ENCODE measurements at regions not wholly inside any gene's neighbourhood (a gene's known extent, or its start where the extent isn't known, plus 50 kb on each side); places are given as distances from the start of the nearest gene placed in this dataset.

DNA sequence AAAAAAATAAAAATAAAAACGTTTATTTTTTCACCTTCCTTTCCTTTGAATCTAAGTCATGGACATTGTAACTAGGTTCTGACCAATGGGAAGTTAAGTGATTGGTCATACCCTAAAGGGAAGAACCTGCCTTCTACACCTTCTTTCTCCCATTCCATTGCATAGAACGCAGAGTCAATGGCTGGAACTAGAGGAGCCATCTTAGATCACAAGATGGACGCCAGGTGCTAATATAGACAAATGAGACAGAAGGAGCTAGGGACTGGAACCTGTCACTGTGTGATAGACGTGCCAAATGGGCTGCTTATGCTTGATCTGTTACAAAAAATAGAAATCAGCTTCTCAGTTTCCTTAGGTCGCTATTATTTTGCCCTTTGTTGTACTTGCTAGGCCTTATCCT is 606.6 kb downstream of the MED13L start:
- peaks cover 23% of the 10 kb centered on the region for H3K27me3 Mint-ChIP-seq
- H3K4me1 Mint-ChIP-seq (ENCODE audit: low read depth), result no peaks in the 10 kb centered on the region
- no peaks in the 10 kb centered on the region for H3K36me3 Mint-ChIP-seq (ENCODE audit: insufficient read depth)
- no peaks in the 10 kb centered on the region for H3K9me3 Mint-ChIP-seq (ENCODE audit: low read depth)
- no peak for DNase-seq (ENCODE audit: low spot score, unreplicated experiment)
- TF ChIP-seq, protein P1, sequence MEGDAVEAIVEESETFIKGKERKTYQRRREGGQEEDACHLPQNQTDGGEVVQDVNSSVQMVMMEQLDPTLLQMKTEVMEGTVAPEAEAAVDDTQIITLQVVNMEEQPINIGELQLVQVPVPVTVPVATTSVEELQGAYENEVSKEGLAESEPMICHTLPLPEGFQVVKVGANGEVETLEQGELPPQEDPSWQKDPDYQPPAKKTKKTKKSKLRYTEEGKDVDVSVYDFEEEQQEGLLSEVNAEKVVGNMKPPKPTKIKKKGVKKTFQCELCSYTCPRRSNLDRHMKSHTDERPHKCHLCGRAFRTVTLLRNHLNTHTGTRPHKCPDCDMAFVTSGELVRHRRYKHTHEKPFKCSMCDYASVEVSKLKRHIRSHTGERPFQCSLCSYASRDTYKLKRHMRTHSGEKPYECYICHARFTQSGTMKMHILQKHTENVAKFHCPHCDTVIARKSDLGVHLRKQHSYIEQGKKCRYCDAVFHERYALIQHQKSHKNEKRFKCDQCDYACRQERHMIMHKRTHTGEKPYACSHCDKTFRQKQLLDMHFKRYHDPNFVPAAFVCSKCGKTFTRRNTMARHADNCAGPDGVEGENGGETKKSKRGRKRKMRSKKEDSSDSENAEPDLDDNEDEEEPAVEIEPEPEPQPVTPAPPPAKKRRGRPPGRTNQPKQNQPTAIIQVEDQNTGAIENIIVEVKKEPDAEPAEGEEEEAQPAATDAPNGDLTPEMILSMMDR (IDR thresholded peaks at IDR 0.05; ENCODE audit: unreplicated experiment), result no peak
- no peak overlapping the region for H3K4me3 Mint-ChIP-seq (ENCODE audit: low read depth)
- H3K27ac Mint-ChIP-seq, result no peak overlapping the region

DNA sequence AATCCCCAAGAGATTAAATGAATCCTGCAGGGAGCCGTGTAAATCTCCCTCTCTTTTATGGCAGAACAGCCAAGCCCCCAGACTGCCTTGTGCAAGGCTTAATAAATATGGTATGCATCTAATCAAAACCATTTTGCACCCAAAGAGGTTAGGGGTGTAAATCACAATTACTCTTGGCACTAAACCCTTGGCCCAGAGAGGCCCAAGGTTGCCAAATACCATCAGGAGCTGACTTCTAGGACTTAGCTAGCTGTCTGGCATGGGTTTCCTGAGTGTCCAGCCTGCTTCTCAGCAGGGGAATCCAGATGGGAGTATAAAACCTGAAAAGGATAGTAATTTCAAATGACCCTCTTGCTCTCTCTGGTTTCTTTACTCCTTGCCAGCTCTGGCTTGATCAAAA is 610.4 kb downstream of the MED13L start:
- peaks cover 7% of the 10 kb centered on the region for H3K27me3 Mint-ChIP-seq
- H3K27ac Mint-ChIP-seq, result no peak overlapping the region
- H3K36me3 Mint-ChIP-seq (ENCODE audit: insufficient read depth), result no peaks in the 10 kb centered on the region
- H3K4me1 Mint-ChIP-seq (ENCODE audit: low read depth), result no peaks in the 10 kb centered on the region
- TF ChIP-seq, protein P1 (IDR thresholded peaks at IDR 0.05; ENCODE audit: unreplicated experiment), result no peak
- no peak for DNase-seq (ENCODE audit: low spot score, unreplicated experiment)
- no peaks in the 10 kb centered on the region for H3K9me3 Mint-ChIP-seq (ENCODE audit: low read depth)
- H3K4me3 Mint-ChIP-seq (ENCODE audit: low read depth), result no peak overlapping the region

DNA sequence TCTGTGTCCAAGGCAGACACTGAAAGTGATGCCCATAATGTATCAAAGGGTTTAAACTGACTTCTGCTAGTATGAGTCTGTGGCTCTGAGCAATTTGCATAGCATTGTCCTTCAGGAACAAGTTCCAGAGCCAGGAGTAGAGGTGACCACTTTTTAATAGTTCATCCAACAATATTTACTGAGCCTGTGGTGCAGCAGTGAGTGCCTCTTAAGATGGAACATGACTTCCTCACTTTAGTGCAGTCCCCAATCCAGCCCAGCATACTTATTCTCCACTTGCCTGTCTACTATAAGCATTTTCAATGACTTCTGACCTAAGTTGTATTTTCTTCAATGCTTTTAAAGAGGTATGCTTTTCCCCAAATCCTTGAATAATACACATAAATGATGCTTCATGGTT is 611.3 kb downstream of the MED13L start:
- Mint-ChIP-seq H3K9me3 (ENCODE audit: low read depth) (no peaks in the 10 kb centered on the region), H3K27ac (no peak overlapping the region), H3K27me3 (peaks cover 7% of the 10 kb centered on the region), H3K4me3 (ENCODE audit: low read depth) (no peak overlapping the region), H3K36me3 (ENCODE audit: insufficient read depth) (no peaks in the 10 kb centered on the region), H3K4me1 (ENCODE audit: low read depth) (no peaks in the 10 kb centered on the region)
- no peak for DNase-seq (ENCODE audit: low spot score, unreplicated experiment)
- TF ChIP-seq, protein P1 (IDR thresholded peaks at IDR 0.05; ENCODE audit: unreplicated experiment), result no peak

DNA sequence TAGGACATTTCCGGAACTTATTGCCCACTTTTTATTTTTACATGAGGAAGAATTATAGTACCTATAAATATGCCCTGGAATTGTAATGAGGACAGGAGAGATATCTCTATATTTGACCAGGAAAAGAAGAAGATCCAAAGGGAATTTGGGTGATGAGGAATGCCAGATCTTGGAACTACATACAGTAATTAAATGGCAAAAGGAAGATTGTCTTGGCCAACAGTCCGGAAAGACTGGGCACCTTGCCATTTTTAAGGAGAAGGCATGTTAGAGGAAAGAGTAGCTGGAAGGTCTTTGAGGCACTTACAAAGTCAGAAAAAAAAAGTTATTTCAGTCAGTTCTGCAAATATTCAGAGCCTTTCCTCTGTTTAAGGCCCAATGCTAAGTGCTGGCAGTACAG is 616.4 kb downstream of the MED13L start:
- Mint-ChIP-seq H3K27ac (no peak overlapping the region), H3K4me3 (ENCODE audit: low read depth) (no peak overlapping the region), H3K9me3 (ENCODE audit: low read depth) (no peaks in the 10 kb centered on the region), H3K4me1 (ENCODE audit: low read depth) (no peaks in the 10 kb centered on the region), H3K27me3 (peaks cover 4% of the 10 kb centered on the region), H3K36me3 (ENCODE audit: insufficient read depth) (no peaks in the 10 kb centered on the region)
- TF ChIP-seq, protein P1 (IDR thresholded peaks at IDR 0.05; ENCODE audit: unreplicated experiment), result no peak
- DNase-seq (ENCODE audit: low spot score, unreplicated experiment), result no peak

DNA sequence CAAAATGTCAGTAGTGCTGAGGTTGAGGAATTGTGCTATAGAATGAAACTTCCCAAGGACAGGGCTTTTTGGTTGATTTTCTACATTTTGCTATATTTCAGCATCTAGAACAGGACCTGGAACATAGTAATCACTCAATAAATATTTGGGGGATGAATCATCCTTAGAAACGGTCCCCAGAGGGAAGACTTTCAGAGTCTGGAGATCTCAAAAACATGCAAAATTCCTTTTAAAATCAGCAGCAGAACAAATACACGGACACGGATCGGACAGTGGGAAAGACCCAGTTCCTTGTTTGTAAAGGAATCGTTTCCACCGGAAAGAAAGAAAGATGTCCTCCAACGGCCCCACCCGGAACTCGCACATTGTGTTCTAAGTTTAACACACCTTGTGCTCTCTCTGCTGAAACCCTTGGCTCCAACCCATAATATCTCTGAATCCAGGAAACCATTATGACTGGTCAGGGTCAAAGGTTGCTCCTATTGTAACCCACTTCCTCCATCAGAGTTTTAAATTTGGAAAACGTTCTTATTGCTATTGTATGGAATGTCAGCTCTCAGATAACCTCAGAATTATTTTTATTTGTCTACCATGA is 617.2 kb downstream of the MED13L start:
- no peaks in the 10 kb centered on the region for H3K4me1 Mint-ChIP-seq (ENCODE audit: low read depth)
- no peaks in the 10 kb centered on the region for H3K9me3 Mint-ChIP-seq (ENCODE audit: low read depth)
- H3K27ac Mint-ChIP-seq, result no peak overlapping the region
- H3K4me3 Mint-ChIP-seq (ENCODE audit: low read depth), result no peak overlapping the region
- TF ChIP-seq, protein P1 (IDR thresholded peaks at IDR 0.05; ENCODE audit: unreplicated experiment), result no peak
- peaks cover 3% of the 10 kb centered on the region for H3K27me3 Mint-ChIP-seq
- no peaks in the 10 kb centered on the region for H3K36me3 Mint-ChIP-seq (ENCODE audit: insufficient read depth)
- no peak for DNase-seq (ENCODE audit: low spot score, unreplicated experiment)
